GM18868 (cell line): ENCODE measurements at regions not wholly inside any gene's neighbourhood (a gene's known extent, or its start where the extent isn't known, plus 50 kb on each side); places are given as distances from the start of the nearest gene placed in this dataset.

Experiments used
- ATAC-seq: cut with Tn5 transposase; IDR thresholded peaks from one replicate; pipeline ENCODE4 v1.9.1; 2021; ENCODE audit warnings: mild to moderate bottlenecking, moderate library complexity; ENCODE audit not compliant: unreplicated experiment

GRCh38 chr1:96962751-96963211 is 241.2 kb downstream of the PTBP2 start:
- no peak for ATAC-seq

GRCh38 chr1:96964761-96965160 is 243.2 kb downstream of the PTBP2 start:
- no peak for ATAC-seq

GRCh38 chr1:96966536-96967138 is 245.1 kb downstream of the PTBP2 start:
- peak; percentile 94 for ATAC-seq

GRCh38 chr1:96967311-96967710 is 245.7 kb downstream of the PTBP2 start:
- ATAC-seq = no peak

GRCh38 chr1:96968541-96968940 is 247.0 kb downstream of the PTBP2 start:
- no peak for ATAC-seq

GRCh38 chr1:96968983-96969382 is 247.4 kb downstream of the PTBP2 start:
- no peak for ATAC-seq

GRCh38 chr1:96969656-96970163 is 248.1 kb downstream of the PTBP2 start:
- no peak for ATAC-seq

GRCh38 chr1:96971439-96971838 is 249.9 kb downstream of the PTBP2 start:
- no peak for ATAC-seq

- ATAC-seq = no peak
Measured at GRCh38 chr1:96971849-96972602, 250.4 kb downstream of the PTBP2 start.

- no peak for ATAC-seq
Measured at GRCh38 chr1:96973605-96974004, 252.0 kb downstream of the PTBP2 start.

- ATAC-seq = no peak
Measured at GRCh38 chr1:96978444-96978843, 256.9 kb downstream of the PTBP2 start.

- no peak for ATAC-seq
Measured at GRCh38 chr1:96978901-96979300, 257.3 kb downstream of the PTBP2 start.

GRCh38 chr1:96979304-96980268 is 258.0 kb downstream of the PTBP2 start:
- no peak for ATAC-seq

GRCh38 chr1:96980448-96980847 is 258.9 kb downstream of the PTBP2 start:
- no peak for ATAC-seq

GRCh38 chr1:96981181-96981580 is 259.6 kb downstream of the PTBP2 start:
- ATAC-seq = no peak

GRCh38 chr1:96982118-96982517 is 260.5 kb downstream of the PTBP2 start:
- ATAC-seq = no peak

- ATAC-seq = no peak
Measured at GRCh38 chr1:96983866-96984265, 262.3 kb downstream of the PTBP2 start.

- ATAC-seq = no peak
Measured at GRCh38 chr1:96987186-96987703, 265.7 kb downstream of the PTBP2 start.

- ATAC-seq = no peak
Measured at GRCh38 chr1:96989302-96989701, 267.7 kb downstream of the PTBP2 start.

- no peak for ATAC-seq
Measured at GRCh38 chr1:96990136-96990535, 268.6 kb downstream of the PTBP2 start.

- ATAC-seq = no peak
Measured at GRCh38 chr1:96991261-96991660, 269.7 kb downstream of the PTBP2 start.
